Loucy (cell line): ENCODE measurements at regions not wholly inside any gene's neighbourhood (a gene's known extent, or its start where the extent isn't known, plus 50 kb on each side); places are given as distances from the start of the nearest gene placed in this dataset.
A peak's percentile ranks its signal among the peaks of the same experiment; 100 is the strongest.

Experiments
- H2AFZ ChIP-seq: fragments of 200-600 bp; sonication (generic); 2 replicates; pipeline ENCODE4 v1.6.0; 2016; ENCODE audit warnings: antibody characterized with exemption, mild to moderate bottlenecking, low read length, moderate library complexity
- H3F3A ChIP-seq: fragments of 200-600 bp; 2 replicates; pipeline ENCODE4 v1.6.0; 2016; ENCODE audit warnings: antibody characterized with exemption, low read depth, mild to moderate bottlenecking
- H3K27me3 ChIP-seq: fragments of 200-600 bp; sonication (generic); 2 replicates; pipeline ENCODE4 v1.6.1; 2014; ENCODE audit warnings: low read length, mild to moderate bottlenecking; ENCODE audit not compliant: insufficient read depth, poor library complexity, severe bottlenecking
- H3K36me3 ChIP-seq: fragments of 200-600 bp; sonication (generic); 2 replicates; pipeline ENCODE4 v1.6.1; 2016; ENCODE audit warnings: low read length; ENCODE audit not compliant: insufficient read depth
- H3K4me1 ChIP-seq: fragments of 200-600 bp; sonication (generic); 2 replicates; pipeline ENCODE4 v1.5.1; 2014; ENCODE audit warnings: low read length, mild to moderate bottlenecking; ENCODE audit not compliant: insufficient read depth, poor library complexity, severe bottlenecking
- H3K4me2 ChIP-seq: fragments of 200-600 bp; sonication (generic); 2 replicates; pipeline ENCODE4 v1.6.0; 2014; ENCODE audit warnings: antibody characterized with exemption, low read length, low read depth, mild to moderate bottlenecking; ENCODE audit not compliant: poor library complexity, severe bottlenecking
- H3K4me3 ChIP-seq: fragments of 200-600 bp; sonication (generic); 2 replicates; pipeline ENCODE4 v1.5.1; 2014; ENCODE audit warnings: low read length, mild to moderate bottlenecking, mixed read lengths; ENCODE audit not compliant: poor library complexity, severe bottlenecking
- H3K79me2 ChIP-seq: fragments of 200-600 bp; sonication (generic); 2 replicates; pipeline ENCODE4 v1.6.1; 2014; ENCODE audit warnings: low read length; ENCODE audit not compliant: insufficient read depth
- H3K9ac ChIP-seq: fragments of 200-600 bp; sonication (generic); 2 replicates; pipeline ENCODE4 v1.6.0; 2014; ENCODE audit warnings: mild to moderate bottlenecking, low read depth, low read length, moderate library complexity; ENCODE audit not compliant: poor library complexity, severe bottlenecking
- H3K9me2 ChIP-seq: fragments of 200-600 bp; sonication (generic); replicated peaks from 2 replicates; pipeline ENCODE4 v1.6.1; 2016; ENCODE audit warnings: low read depth, low read length, mixed read lengths
- H3K9me3 ChIP-seq: fragments of 200-600 bp; sonication (generic); 2 replicates; pipeline ENCODE4 v1.6.1; 2014; ENCODE audit warnings: mild to moderate bottlenecking, antibody characterized with exemption, low read length, low read depth; ENCODE audit not compliant: insufficient read depth
- H4K20me1 ChIP-seq: fragments of 200-600 bp; sonication (generic); 2 replicates; pipeline ENCODE4 v1.6.0; 2014; ENCODE audit warnings: antibody characterized with exemption, low read length, mild to moderate bottlenecking; ENCODE audit not compliant: insufficient read depth, poor library complexity, severe bottlenecking
- EZH2phosphoT487 ChIP-seq: fragments of 200-600 bp; IDR thresholded peaks from 2 replicates; pipeline ENCODE4 v1.6.1; 2018; ENCODE audit warnings: antibody characterized with exemption, mild to moderate bottlenecking, moderate library complexity, borderline replicate concordance
- TF ChIP-seq, protein P1 (sequence below): fragments of 200-600 bp; sonication (generic); conservative IDR thresholded peaks from 2 replicates; pipeline ENCODE4 v1.5.1; 2014; ENCODE audit warnings: mild to moderate bottlenecking, antibody characterized with exemption, low read length

GRCh38 chr12:48286665-48287064 lies 64.1 kb downstream of the ZNF641 start:
- peaks cover 9% of the 10 kb centered on the region for H3K4me1 ChIP-seq
- H3K36me3 ChIP-seq, result no peaks in the 10 kb centered on the region
- no peaks in the 10 kb centered on the region for H3K9me3 ChIP-seq
- no peak overlapping the region for H3K9ac ChIP-seq
- H3K9me2 ChIP-seq, result no peaks in the 10 kb centered on the region
- H4K20me1 ChIP-seq, result no peaks in the 10 kb centered on the region
- no peaks in the 10 kb centered on the region for H3K79me2 ChIP-seq
- H2AFZ ChIP-seq, result peak overlapping the region; percentile 92
- TF ChIP-seq, protein P1, sequence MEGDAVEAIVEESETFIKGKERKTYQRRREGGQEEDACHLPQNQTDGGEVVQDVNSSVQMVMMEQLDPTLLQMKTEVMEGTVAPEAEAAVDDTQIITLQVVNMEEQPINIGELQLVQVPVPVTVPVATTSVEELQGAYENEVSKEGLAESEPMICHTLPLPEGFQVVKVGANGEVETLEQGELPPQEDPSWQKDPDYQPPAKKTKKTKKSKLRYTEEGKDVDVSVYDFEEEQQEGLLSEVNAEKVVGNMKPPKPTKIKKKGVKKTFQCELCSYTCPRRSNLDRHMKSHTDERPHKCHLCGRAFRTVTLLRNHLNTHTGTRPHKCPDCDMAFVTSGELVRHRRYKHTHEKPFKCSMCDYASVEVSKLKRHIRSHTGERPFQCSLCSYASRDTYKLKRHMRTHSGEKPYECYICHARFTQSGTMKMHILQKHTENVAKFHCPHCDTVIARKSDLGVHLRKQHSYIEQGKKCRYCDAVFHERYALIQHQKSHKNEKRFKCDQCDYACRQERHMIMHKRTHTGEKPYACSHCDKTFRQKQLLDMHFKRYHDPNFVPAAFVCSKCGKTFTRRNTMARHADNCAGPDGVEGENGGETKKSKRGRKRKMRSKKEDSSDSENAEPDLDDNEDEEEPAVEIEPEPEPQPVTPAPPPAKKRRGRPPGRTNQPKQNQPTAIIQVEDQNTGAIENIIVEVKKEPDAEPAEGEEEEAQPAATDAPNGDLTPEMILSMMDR, result peak; percentile 71
- no peak for TF ChIP-seq EZH2phosphoT487
- peaks cover 5% of the 10 kb centered on the region for H3K27me3 ChIP-seq
- peak overlapping the region; percentile 47 for H3K4me3 ChIP-seq
- no peaks in the 10 kb centered on the region for H3F3A ChIP-seq
- peak overlapping the region; percentile 65 for H3K4me2 ChIP-seq

DNA sequence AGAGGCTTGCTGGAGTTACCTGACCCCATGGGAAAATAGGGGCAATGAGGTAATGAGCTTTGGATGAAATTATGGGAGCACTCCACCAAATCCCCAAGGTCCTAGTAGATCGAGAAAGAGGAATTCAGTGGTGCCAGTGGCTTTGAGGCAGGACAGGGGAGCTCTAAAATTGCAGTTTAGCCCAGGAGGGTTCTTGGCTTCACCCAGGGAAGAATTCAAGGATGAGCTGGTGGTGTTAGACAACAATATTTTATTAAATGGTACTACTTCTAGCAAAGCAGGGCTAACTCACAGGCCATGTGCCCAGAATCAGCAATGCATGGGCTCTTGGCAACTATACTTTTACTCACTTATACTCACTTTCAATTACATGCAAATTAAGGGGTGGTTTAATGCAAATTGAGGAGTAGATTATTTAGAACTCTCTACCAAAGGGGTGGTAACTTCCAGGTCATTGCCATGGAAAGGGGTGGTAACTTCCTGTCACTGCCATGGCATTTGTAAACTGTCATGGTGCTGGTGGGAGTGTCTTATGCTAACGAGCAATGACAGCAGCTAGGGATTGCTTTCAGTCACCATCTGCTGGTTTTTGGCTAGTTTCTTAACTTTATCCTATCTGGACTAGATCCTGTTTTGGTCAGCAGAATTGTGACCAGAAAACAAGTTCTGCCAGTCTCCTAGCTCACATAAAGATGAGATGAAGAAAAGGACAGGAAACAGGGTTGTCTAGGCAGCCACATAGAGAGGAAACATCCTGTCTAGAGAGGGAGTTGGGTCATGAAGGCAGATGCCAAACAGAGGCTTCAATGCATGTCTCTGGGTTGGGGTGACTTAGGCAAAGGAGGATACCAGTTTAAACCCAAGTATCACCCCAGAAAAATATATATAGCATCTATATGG lies 64.7 kb downstream of the ZNF641 start:
- Histone ChIP-seq H4K20me1 (no peaks in the 10 kb centered on the region), H3K9me2 (no peaks in the 10 kb centered on the region), H2AFZ (peak overlapping the region; percentile 92), H3K4me2 (peak overlapping the region; percentile 65), H3K4me1 (peaks cover 9% of the 10 kb centered on the region), H3K9me3 (no peaks in the 10 kb centered on the region), H3K4me3 (peak overlapping the region; percentile 47), H3K79me2 (no peaks in the 10 kb centered on the region), H3K27me3 (peaks cover 1% of the 10 kb centered on the region), H3F3A (no peaks in the 10 kb centered on the region), H3K9ac (no peak overlapping the region), H3K36me3 (no peaks in the 10 kb centered on the region)
- TF ChIP-seq, protein P1, result no peak
- no peak for TF ChIP-seq EZH2phosphoT487

- H3K4me2 ChIP-seq, result no peak overlapping the region
Observed at GRCh38 chr12:48281811-48282210, 68.9 kb downstream of the ZNF641 start.

More at GRCh38 chr12:48281811-48282210, 68.9 kb downstream of the ZNF641 start:
- Histone ChIP-seq H3K9ac (no peak overlapping the region), H3F3A (no peaks in the 10 kb centered on the region), H2AFZ (no peak overlapping the region), H3K4me1 (peaks cover 9% of the 10 kb centered on the region), H3K4me3 (no peak overlapping the region), H3K9me3 (no peaks in the 10 kb centered on the region), H3K9me2 (no peaks in the 10 kb centered on the region), H3K36me3 (no peaks in the 10 kb centered on the region), H3K27me3 (no peaks in the 10 kb centered on the region), H3K79me2 (no peaks in the 10 kb centered on the region), H4K20me1 (no peaks in the 10 kb centered on the region)
- no peak for TF ChIP-seq EZH2phosphoT487
- TF ChIP-seq, protein P1, result no peak
